GM12878 (cell line): ENCODE measurements at regions not wholly inside any gene's neighbourhood (a gene's known extent, or its start where the extent isn't known, plus 50 kb on each side); places are given as distances from the start of the nearest gene placed in this dataset.

Experiments
- ATAC-seq: fragments of 200-7000 bp; cut with Tn5 transposase; 3 replicates; pipeline ENCODE4 v1.9.1; 2020; ENCODE audit warnings: mild to moderate bottlenecking, moderate library complexity
- BruUV-seq: library from RNA; stranded (reverse); fragments of 400-500 nt; replicated peaks from 2 replicates; lab custom pipeline; 2021; lab: Mats Ljungman, UMichigan
- CTCF ChIA-PET: fragments of 300-600 bp; sonication (Branson Sonifier 250); formaldehyde crosslinking; extraction: SDS; loops from one replicate; lab custom pipeline; 2021; ENCODE audit warnings: inconsistent platforms; lab: Yijun Ruan, JAX
- POLR2A ChIA-PET: fragments of 350-600 bp; formaldehyde crosslinking; extraction: SDS; loops from one replicate; lab custom pipeline; 2021; ENCODE audit warnings: inconsistent platforms; lab: Charles Lee
- RAD21 ChIA-PET: fragments of 300-600 bp; sonication (Branson Sonifier 250); formaldehyde crosslinking; loops from one replicate; lab custom pipeline; 2023; ENCODE audit warnings: antibody characterized with exemption; ENCODE audit not compliant: unreplicated experiment; lab: Charles Lee
- SMC1A ChIA-PET: fragments of 300-600 bp; sonication (Branson Sonifier 250); formaldehyde crosslinking; loops from one replicate; lab custom pipeline; 2023; ENCODE audit not compliant: unreplicated experiment, uncharacterized antibody; lab: Charles Lee
- DNase-seq: peaks from one replicate; pipeline ENCODE4 v3.0.0-alpha.2; 2011; ENCODE audit warnings: low read depth, low spot score
- FAIRE-seq: peaks from 3 replicates; lab custom pipeline; 2011; peaks lifted over from hg19 to GRCh38; lab: Jason Lieb, UNC
- H2AFZ ChIP-seq: 2 replicates; pipeline ENCODE4 v1.6.0; 2011; ENCODE audit warnings: low read depth, low read length, control low read depth; ENCODE audit not compliant: control insufficient read depth
- H3K27ac ChIP-seq: 2 replicates; pipeline ENCODE4 v1.5.1; 2011; ENCODE audit warnings: control low read depth; ENCODE audit not compliant: control insufficient read depth, insufficient read depth
- H3K27me3 ChIP-seq, 2 experiments: replicated peaks in 1 of 2; 2 replicates each; pipeline versions ENCODE4 v1.6.0 to v1.6.1; 2011; ENCODE audit warnings: low read length in 1 of 2; ENCODE audit not compliant: control insufficient read depth in 2 of 2, insufficient read depth in 2 of 2
- H3K36me3 ChIP-seq, 2 experiments: 2 replicates each; pipeline ENCODE4 v1.5.1; 2011; ENCODE audit warnings: low read length in 1 of 2; ENCODE audit not compliant: control insufficient read depth in 2 of 2, insufficient read depth in 2 of 2
- H3K4me1 ChIP-seq: 2 replicates; pipeline ENCODE4 v1.6.1; 2011; ENCODE audit warnings: mild to moderate bottlenecking, low read length, moderate library complexity, mixed read lengths; ENCODE audit not compliant: control insufficient read depth, insufficient read depth
- H3K4me2 ChIP-seq: 2 replicates; pipeline ENCODE4 v1.6.0; 2011; ENCODE audit warnings: control low read depth; ENCODE audit not compliant: control insufficient read depth, insufficient read depth
- H3K4me3 ChIP-seq: fragments of 200-600 bp; sonication (generic); 2 replicates; pipeline ENCODE4 v1.5.1; 2016
- H3K79me2 ChIP-seq: 2 replicates; pipeline ENCODE4 v1.6.0; 2011; ENCODE audit warnings: low read length; ENCODE audit not compliant: control insufficient read depth, insufficient read depth
- H3K9ac ChIP-seq: 2 replicates; pipeline ENCODE4 v1.8.0; 2011; ENCODE audit warnings: low read length, control low read depth, mixed read lengths; ENCODE audit not compliant: control insufficient read depth, insufficient read depth
- H3K9me3 ChIP-seq: replicated peaks from 3 replicates; pipeline ENCODE4 v1.5.1; 2011; ENCODE audit warnings: mild to moderate bottlenecking, low read length; ENCODE audit not compliant: control insufficient read depth, insufficient read depth
- H4K20me1 ChIP-seq: 2 replicates; pipeline ENCODE4 v1.6.0; 2011; ENCODE audit not compliant: control insufficient read depth, insufficient read depth
- DPF2 ChIP-seq: fragments of 450-650 bp; IDR thresholded peaks from 2 replicates; pipeline ENCODE4 v1.6.1; 2017; ENCODE audit warnings: mild to moderate bottlenecking
- EZH2 ChIP-seq: IDR thresholded peaks from 2 replicates; pipeline ENCODE4 v1.6.1; 2012; ENCODE audit warnings: low read depth, mild to moderate bottlenecking, control low read depth, inconsistent platforms, low read length, borderline replicate concordance; ENCODE audit not compliant: control insufficient read depth
- IKZF2 ChIP-seq, 2 experiments: fragments of 450-650 bp; IDR thresholded peaks; 2 replicates each; pipeline ENCODE4 v1.6.1; 2017; ENCODE audit warnings: mild to moderate bottlenecking in 2 of 2, moderate library complexity in 2 of 2
- JUNB ChIP-seq: IDR thresholded peaks from 2 replicates; pipeline ENCODE4 v1.6.1; 2016; ENCODE audit warnings: antibody characterized with exemption, mild to moderate bottlenecking
- MEF2B ChIP-seq: fragments of 450-650 bp; IDR thresholded peaks from 2 replicates; pipeline ENCODE4 v1.6.1; 2018; ENCODE audit warnings: mild to moderate bottlenecking, moderate library complexity; ENCODE audit not compliant: partially characterized antibody, poor library complexity, severe bottlenecking
- MXI1 ChIP-seq: fragments of 150-350 bp; IDR thresholded peaks from 2 replicates; pipeline ENCODE4 v1.6.1; 2011; ENCODE audit warnings: low read depth, mild to moderate bottlenecking, inconsistent platforms, low read length, improper control_type of control experiment
- PAX5 ChIP-seq: IDR thresholded peaks from 2 replicates; pipeline ENCODE4 v1.6.1; 2011; ENCODE audit warnings: low read depth, low read length, borderline replicate concordance
- TCF3 ChIP-seq: IDR thresholded peaks from 2 replicates; pipeline ENCODE4 v1.6.1; 2012; ENCODE audit warnings: low read depth, mild to moderate bottlenecking, low read length, borderline replicate concordance; ENCODE audit not compliant: insufficient read depth
- TCF7 ChIP-seq: IDR thresholded peaks from 2 replicates; pipeline ENCODE4 v1.6.1; 2014; ENCODE audit warnings: antibody characterized with exemption, borderline replicate concordance
- ZBTB11 ChIP-seq: fragments of 450-650 bp; formaldehyde crosslinking; IDR thresholded peaks from 2 replicates; pipeline ENCODE4 v1.5.0; 2022; ENCODE audit warnings: mild to moderate bottlenecking, missing genetic modification characterization
- WGBS: methylation state at CpG from one replicate; pipeline ENCODE4 v1.1.6; 2016; ENCODE audit warnings: low lambda C conversion rate; ENCODE audit not compliant: insufficient replicate concordance, insufficient coverage; ENCODE audit errors: missing lambda C conversion rate; 5-methylcytosine and 5-hydroxymethylcytosine counted together
- in situ Hi-C: fragments of 300-500 bp; cut with MboI; formaldehyde crosslinking; loops from 9 replicates; pipeline ENCODE4 v1.14.3; 2018; ENCODE audit warnings: mixed read lengths
- intact Hi-C: fragments of 100-400 bp; cut with micrococcal nuclease; formaldehyde crosslinking; loops from one replicate; pipeline ENCODE4 v1.14.2; 2022; ENCODE audit not compliant: unreplicated experiment

- TF ChIP-seq ZBTB11 (CRISPR knock-in tag) (no peak), EZH2 (no peak), IKZF2 (IDR thresholded peaks at IDR 0.05) (no peak), JUNB (no peak), MXI1 (no peak), PAX5 (no peak), MEF2B (no peak), TCF3 (no peak)
These were observed 95.5 kb upstream of the DPPA4 start (continued) for GRCh38 chr3:109432833-109433232.

GRCh38 chr3:109430911-109431563 is 93.7 kb upstream of the DPPA4 start:
- CTCF ChIA-PET = no interaction called here
- Histone ChIP-seq H3K9ac (no peak overlapping the region), H3K9me3 (no peaks in the 10 kb centered on the region), H3K79me2 (no peaks in the 10 kb centered on the region), H3K36me3 (no peaks in the 10 kb centered on the region), H3K4me3 (no peak overlapping the region), H4K20me1 (no peaks in the 10 kb centered on the region), H3K4me2 (no peak overlapping the region), H3K27me3 (no peaks in the 10 kb centered on the region), H3K27ac (no peak overlapping the region), H2AFZ (no peak overlapping the region), H3K4me1 (no peaks in the 10 kb centered on the region)
- WGBS = 29% methylated on average over 6 of the region's 6 CpGs
- TF ChIP-seq DPF2 = no peak
- TF ChIP-seq TCF7 = no peak
- no TSS peak for BruUV-seq
- DNase-seq = no peak
- SMC1A ChIA-PET = no interaction called here
- POLR2A ChIA-PET = no interaction called here
- in situ Hi-C loops (no loop called here), intact Hi-C loops (no loop called here)
- RAD21 ChIA-PET = no interaction called here
- no peak for FAIRE-seq
- no peak for ATAC-seq
